ENCODE measurements at regions not wholly inside any gene's neighbourhood (a gene's known extent, or its start where the extent isn't known, plus 50 kb on each side); places are given as distances from the start of the nearest gene placed in this dataset.

GRCh38 chr19:28827382-28827781 lies 385.6 kb downstream of the UQCRFS1 start:
- CTCF ChIA-PET: interaction anchor here (0.7 to 2.7 kb wide), 4 partner anchors 20 to 764 kb away, joined by 3 to 8 read pairs (median 4); no protein-coding TSS in a partner anchor
- no peak overlapping the region for H3K4me3 ChIP-seq (ENCODE audit: low read depth, low read length)
- no peaks in the 10 kb centered on the region for H3K36me3 ChIP-seq (ENCODE audit: control insufficient read depth in 2 of 2, insufficient read depth in 1 of 2, low read length in 2 of 2)
- H3K4me1 ChIP-seq (ENCODE audit: control insufficient read depth, insufficient read depth, low read length): no peaks in the 10 kb centered on the region
- POLR2A ChIA-PET: no interaction called here
- no peak overlapping the region for H3K27ac ChIP-seq (ENCODE audit: extremely low read depth, low read depth, low read length)
- no peaks in the 10 kb centered on the region for H3K9me3 ChIP-seq (ENCODE audit: control insufficient read depth, insufficient read depth, low read depth, low read length)
- no peak for TF ChIP-seq ZNF837 (tag by site-specific recombination; IDR thresholded peaks at IDR 0.05)
- TF ChIP-seq ZFHX2 (tag by site-specific recombination; conservative IDR thresholded peaks at IDR 0.05): no peak

GRCh38 chr19:28823338-28823961 lies 389.5 kb downstream of the UQCRFS1 start:
- Histone ChIP-seq H3K27ac (ENCODE audit: extremely low read depth, low read depth, low read length) (no peak overlapping the region), H3K36me3 (ENCODE audit: control insufficient read depth in 2 of 2, insufficient read depth in 1 of 2, low read length in 2 of 2) (no peaks in the 10 kb centered on the region), H3K4me1 (ENCODE audit: control insufficient read depth, insufficient read depth, low read length) (no peaks in the 10 kb centered on the region), H3K4me3 (ENCODE audit: low read depth, low read length) (no peak overlapping the region), H3K9me3 (ENCODE audit: control insufficient read depth, insufficient read depth, low read depth, low read length) (no peaks in the 10 kb centered on the region)
- ChIA-PET POLR2A (no interaction called here), CTCF (interaction anchor here (0.8 to 1.0 kb wide), 2 partner anchors 20 to 96 kb away, joined by 4 read pairs; no protein-coding TSS in a partner anchor)
- TF ChIP-seq ZNF266 (tag by site-specific recombination; IDR thresholded peaks at IDR 0.05; ENCODE audit: low read depth): no peak
- no peak for TF ChIP-seq ZNF112 (tag by site-specific recombination; IDR thresholded peaks at IDR 0.05)
- no peak for TF ChIP-seq ZNF664 (tag by site-specific recombination; IDR thresholded peaks at IDR 0.05)
- no peak for TF ChIP-seq KLF8 (tag by site-specific recombination; IDR thresholded peaks at IDR 0.05)
- TF ChIP-seq ZNF837 (tag by site-specific recombination; IDR thresholded peaks at IDR 0.05): no peak
- no peak for TF ChIP-seq SCRT1 (tag by site-specific recombination; IDR thresholded peaks at IDR 0.05; ENCODE audit: borderline replicate concordance)
- TF ChIP-seq ZNF174 (tag by site-specific recombination; IDR thresholded peaks at IDR 0.05): no peak
- TF ChIP-seq ZSCAN16 (tag by site-specific recombination; IDR thresholded peaks at IDR 0.05): no peak
- no peak for TF ChIP-seq OVOL3 (tag by site-specific recombination; IDR thresholded peaks at IDR 0.05)
- TF ChIP-seq ZNF791 (tag by site-specific recombination; IDR thresholded peaks at IDR 0.05): no peak
- TF ChIP-seq PRDM1 (tag by site-specific recombination; IDR thresholded peaks at IDR 0.05): no peak
- no peak for TF ChIP-seq ZNF121 (tag by site-specific recombination; IDR thresholded peaks at IDR 0.05)
- no peak for TF ChIP-seq ZSCAN18 (tag by site-specific recombination; IDR thresholded peaks at IDR 0.05)
- TF ChIP-seq ZFP37 (tag by site-specific recombination; IDR thresholded peaks at IDR 0.05): no peak
- no peak for TF ChIP-seq ZNF140 (tag by site-specific recombination; IDR thresholded peaks at IDR 0.05)
- TF ChIP-seq PBX3 (CRISPR knock-in tag; IDR thresholded peaks at IDR 0.05): no peak
- TF ChIP-seq ZNF311 (tag by site-specific recombination; IDR thresholded peaks at IDR 0.05; ENCODE audit: borderline replicate concordance): no peak
- no peak for TF ChIP-seq SP3 (tag by site-specific recombination; IDR thresholded peaks at IDR 0.05)

GRCh38 chr19:28820289-28820688 lies 392.7 kb downstream of the UQCRFS1 start:
- ChIA-PET POLR2A (no interaction called here), CTCF (interaction anchor here (0.6 to 2.6 kb wide), 6 partner anchors 10 to 381 kb away, joined by 3 to 8 read pairs (median 4); no protein-coding TSS in a partner anchor)
- no peak overlapping the region for H3K27ac ChIP-seq (ENCODE audit: extremely low read depth, low read depth, low read length)
- H3K9me3 ChIP-seq (ENCODE audit: control insufficient read depth, insufficient read depth, low read depth, low read length): peaks cover 1% of the 10 kb centered on the region
- no peak overlapping the region for H3K4me3 ChIP-seq (ENCODE audit: low read depth, low read length)
- H3K36me3 ChIP-seq (ENCODE audit: control insufficient read depth in 2 of 2, insufficient read depth in 1 of 2, low read length in 2 of 2): no peaks in the 10 kb centered on the region
- TF ChIP-seq ZNF747 (tag by site-specific recombination; IDR thresholded peaks at IDR 0.05) (no peak), ZSCAN23 (tag by site-specific recombination; IDR thresholded peaks at IDR 0.05) (no peak), ZNF211 (tag by site-specific recombination; IDR thresholded peaks at IDR 0.05; ENCODE audit: low read depth) (no peak), ZNF114 (tag by site-specific recombination; IDR thresholded peaks at IDR 0.05) (no peak), TRIM28 (IDR thresholded peaks at IDR 0.05; ENCODE audit: borderline replicate concordance, low read length) (no peak)
- no peaks in the 10 kb centered on the region for H3K4me1 ChIP-seq (ENCODE audit: control insufficient read depth, insufficient read depth, low read length)
